ENCODE measurements at regions not wholly inside any gene's neighbourhood (a gene's known extent, or its start where the extent isn't known, plus 50 kb on each side); places are given as distances from the start of the nearest gene placed in this dataset.

GRCh38 chr2:217588266-217588665 is 414.5 kb downstream of the TNS1 start:
- no peak for TF ChIP-seq POLR2A (IDR thresholded peaks at IDR 0.05; ENCODE audit: low read depth, low read length)
- TF ChIP-seq SPI1 (IDR thresholded peaks at IDR 0.05; ENCODE audit: low read depth, low read length): no peak
- TF ChIP-seq POLR2AphosphoS5 (IDR thresholded peaks at IDR 0.05; ENCODE audit: low read depth, low read length): no peak
- no peak for TF ChIP-seq TAF1 (IDR thresholded peaks at IDR 0.05; ENCODE audit: low read depth, low read length)
- TF ChIP-seq POU2F2 (IDR thresholded peaks at IDR 0.05; ENCODE audit: low read depth, low read length): no peak
- TF ChIP-seq PAX5 (IDR thresholded peaks at IDR 0.05; ENCODE audit: insufficient read depth, low read length, severe bottlenecking): no peak
